ENCODE measurements at regions not wholly inside any gene's neighbourhood (a gene's known extent, or its start where the extent isn't known, plus 50 kb on each side); places are given as distances from the start of the nearest gene placed in this dataset.

DNA sequence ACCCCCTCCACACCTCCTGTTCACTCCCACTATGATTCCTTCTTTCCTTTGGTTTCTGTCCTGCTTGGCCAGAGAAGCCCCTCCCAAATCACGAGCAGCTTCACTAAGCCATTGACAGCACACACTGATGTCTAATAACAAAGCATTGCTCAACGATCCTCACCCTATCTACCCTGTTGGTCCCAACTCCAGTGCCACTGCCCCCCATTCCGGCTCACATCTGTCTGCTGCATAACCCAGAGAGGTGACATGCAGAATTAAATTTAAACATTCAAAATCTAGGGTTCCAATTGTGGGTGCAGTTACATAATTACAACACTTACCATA, 236.9 kb downstream of the TTLL7 start:
- TF ChIP-seq, protein P1, sequence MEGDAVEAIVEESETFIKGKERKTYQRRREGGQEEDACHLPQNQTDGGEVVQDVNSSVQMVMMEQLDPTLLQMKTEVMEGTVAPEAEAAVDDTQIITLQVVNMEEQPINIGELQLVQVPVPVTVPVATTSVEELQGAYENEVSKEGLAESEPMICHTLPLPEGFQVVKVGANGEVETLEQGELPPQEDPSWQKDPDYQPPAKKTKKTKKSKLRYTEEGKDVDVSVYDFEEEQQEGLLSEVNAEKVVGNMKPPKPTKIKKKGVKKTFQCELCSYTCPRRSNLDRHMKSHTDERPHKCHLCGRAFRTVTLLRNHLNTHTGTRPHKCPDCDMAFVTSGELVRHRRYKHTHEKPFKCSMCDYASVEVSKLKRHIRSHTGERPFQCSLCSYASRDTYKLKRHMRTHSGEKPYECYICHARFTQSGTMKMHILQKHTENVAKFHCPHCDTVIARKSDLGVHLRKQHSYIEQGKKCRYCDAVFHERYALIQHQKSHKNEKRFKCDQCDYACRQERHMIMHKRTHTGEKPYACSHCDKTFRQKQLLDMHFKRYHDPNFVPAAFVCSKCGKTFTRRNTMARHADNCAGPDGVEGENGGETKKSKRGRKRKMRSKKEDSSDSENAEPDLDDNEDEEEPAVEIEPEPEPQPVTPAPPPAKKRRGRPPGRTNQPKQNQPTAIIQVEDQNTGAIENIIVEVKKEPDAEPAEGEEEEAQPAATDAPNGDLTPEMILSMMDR (IDR thresholded peaks at IDR 0.05; ENCODE audit: extremely low read depth, insufficient read depth, missing control alignments) = no peak
- in situ Hi-C loops (cut with MboI; ENCODE audit: low pct_unique_long_range_greater_than_20kb, low sequenced_read_pairs, unreplicated experiment) = no loop called here
- no peak for DNase-seq (ENCODE audit: low spot score)

DNA sequence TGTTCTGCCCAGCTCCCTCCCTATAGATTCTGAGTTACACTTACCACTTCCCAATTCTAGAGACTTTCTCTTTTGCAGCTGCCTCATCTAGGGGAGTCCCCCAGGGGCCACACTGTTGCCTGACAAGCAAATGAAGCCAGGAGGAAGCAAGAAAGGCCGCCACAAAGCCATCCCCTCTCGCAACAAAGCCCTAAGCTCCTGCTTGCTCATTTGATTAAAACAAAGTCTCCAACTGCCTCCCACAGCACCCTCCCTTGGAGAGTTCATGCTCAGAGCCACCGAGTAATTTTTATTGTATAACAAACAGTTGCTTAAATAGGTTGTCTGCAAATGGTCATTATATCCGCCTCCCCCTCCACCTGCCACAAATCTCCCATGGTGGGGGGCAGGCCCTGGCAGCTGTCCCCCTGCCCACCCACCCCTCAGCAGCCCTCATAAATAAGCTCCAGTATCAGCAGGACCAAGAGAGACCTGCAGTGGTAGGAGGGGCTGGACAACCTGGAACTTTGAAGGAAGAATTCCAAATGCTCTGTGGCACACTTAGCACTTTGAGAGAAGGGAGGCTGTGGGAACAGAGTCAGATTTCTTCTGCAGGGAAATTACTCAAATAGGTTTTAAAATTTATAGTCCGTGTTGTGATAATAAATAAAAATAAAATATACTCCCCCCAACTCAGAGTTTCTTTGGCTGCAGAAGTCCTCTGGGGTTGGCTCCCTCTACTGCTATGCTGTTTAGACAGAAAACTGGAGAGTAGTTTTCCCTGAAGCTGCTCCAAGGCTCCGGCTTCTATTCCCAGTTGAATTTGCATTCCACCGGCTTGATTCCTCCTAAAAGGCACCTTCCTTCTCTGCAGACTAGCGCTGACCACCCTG, 237.5 kb downstream of the TTLL7 start:
- TF ChIP-seq, protein P1 (IDR thresholded peaks at IDR 0.05; ENCODE audit: extremely low read depth, insufficient read depth, missing control alignments) = peak; percentile 29
- in situ Hi-C loops (cut with MboI; ENCODE audit: low pct_unique_long_range_greater_than_20kb, low sequenced_read_pairs, unreplicated experiment) = no loop called here
- peak; percentile 50 for DNase-seq (ENCODE audit: low spot score)

DNA sequence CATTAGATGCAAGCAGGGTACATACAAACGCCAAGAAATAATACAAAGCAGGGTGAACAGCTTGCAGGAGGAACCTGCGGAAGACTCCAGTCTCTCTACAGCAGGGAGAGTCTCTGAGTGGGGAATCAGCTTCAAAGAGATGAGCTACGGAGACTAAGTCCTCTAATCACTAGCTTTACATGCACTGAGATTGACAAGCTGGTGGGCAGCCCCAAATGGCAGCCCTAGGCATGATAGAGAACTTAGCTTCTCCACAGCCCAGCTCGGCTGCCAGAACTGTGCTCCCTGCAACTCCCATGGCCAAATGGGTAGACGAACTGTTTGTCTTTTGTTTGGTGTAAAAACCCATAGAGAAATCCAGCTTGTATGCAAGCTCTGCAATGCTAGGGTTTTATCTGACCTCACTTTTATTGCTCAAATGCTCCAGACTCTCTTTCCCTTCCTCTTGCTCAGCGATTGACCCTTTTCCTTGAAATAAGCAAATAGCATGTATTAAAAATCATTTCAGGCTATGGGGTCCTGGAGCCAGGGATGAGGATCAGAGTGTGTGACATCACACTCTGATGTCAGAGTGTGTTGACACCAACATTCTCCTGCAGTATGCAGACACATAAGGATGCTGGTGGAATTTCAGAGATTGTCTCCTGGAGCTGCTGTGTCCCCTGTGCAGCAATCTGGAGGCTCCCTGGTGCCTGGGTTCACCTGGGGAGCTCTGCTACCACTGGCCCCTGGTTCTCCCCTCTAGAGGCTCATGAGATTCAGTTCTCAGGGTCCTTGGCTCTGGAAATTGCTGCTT, 238.5 kb downstream of the TTLL7 start:
- DNase-seq (ENCODE audit: low spot score) = no peak
- TF ChIP-seq, protein P1 (IDR thresholded peaks at IDR 0.05; ENCODE audit: extremely low read depth, insufficient read depth, missing control alignments) = no peak
- in situ Hi-C loops (cut with MboI; ENCODE audit: low pct_unique_long_range_greater_than_20kb, low sequenced_read_pairs, unreplicated experiment) = no loop called here

DNA sequence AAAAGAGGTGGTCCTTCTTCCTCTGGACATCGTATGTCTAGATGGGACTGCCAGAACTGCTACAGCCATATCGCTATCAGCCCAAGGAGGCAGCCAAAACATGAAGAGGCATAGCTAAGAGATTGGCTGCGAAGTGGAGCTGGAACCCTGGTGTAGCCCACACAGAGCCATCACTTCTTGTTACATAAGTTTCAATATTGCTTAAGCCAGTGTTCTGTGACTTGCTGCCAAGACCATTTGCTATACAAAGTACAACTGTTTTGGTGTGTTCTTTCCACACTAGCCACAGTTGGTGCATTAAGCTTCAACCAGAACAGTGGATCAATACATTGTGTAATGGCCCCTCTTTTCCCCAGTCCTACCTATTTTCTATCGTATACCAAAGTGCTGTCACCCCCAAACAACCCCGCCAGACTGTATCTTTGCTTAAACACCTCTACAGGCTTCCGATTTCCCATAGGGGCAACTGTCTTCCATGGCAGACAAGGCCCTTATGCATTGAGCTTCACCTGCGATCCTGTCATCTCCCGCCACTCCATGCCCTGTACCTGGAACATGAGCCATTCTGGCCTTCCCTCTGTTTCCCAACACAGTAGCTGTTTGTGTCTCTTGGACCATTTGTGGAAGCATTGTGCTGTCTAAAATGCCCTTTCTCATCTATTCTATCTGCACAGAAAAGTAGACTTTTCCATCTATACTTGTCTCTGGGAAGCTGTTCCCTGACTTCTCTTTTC, 241.8 kb downstream of the TTLL7 start:
- DNase-seq (ENCODE audit: low spot score) = no peak
- in situ Hi-C loops (cut with MboI; ENCODE audit: low pct_unique_long_range_greater_than_20kb, low sequenced_read_pairs, unreplicated experiment) = no loop called here
- TF ChIP-seq, protein P1 (IDR thresholded peaks at IDR 0.05; ENCODE audit: extremely low read depth, insufficient read depth, missing control alignments) = no peak

DNA sequence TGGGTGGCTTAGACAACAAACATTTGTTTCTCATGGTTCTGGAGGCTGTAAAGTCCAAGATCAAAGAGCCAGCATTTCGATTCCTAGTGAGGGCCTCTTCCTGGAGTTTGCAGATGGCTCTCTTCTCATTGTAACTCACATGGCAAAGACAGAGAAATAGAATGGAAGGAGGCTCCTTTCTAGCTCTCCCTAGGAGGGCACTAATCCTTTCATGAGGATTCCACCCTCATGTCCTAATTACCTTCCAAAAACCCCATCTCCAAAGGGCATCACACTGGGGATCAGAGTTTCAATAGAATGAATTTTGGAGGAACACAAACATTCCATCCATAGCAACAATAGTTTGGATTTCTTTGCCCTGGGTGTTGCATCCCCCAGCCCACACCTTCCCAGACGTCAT, 247.3 kb downstream of the TTLL7 start:
- in situ Hi-C loops (cut with MboI; ENCODE audit: low pct_unique_long_range_greater_than_20kb, low sequenced_read_pairs, unreplicated experiment) = no loop called here
- no peak for DNase-seq (ENCODE audit: low spot score)
- TF ChIP-seq, protein P1 (IDR thresholded peaks at IDR 0.05; ENCODE audit: extremely low read depth, insufficient read depth, missing control alignments) = no peak

DNA sequence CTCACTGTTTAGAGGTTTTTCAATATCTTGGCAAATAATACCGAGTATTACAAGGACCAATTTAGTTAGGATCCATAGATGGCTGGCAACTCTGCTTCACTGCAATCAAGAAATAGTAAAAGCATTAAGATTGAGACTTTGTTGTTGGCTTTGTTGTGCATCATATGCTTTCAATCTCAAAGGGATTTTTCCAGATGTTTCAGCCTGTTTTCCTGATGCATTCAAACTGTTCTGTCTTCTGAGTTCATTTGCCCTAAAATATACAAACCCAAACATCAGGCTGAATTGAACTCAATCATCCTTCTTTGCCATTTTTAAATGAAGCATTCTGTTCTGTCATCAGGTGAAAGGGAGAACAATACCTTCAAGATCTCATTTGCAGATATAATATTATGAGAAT, 248.7 kb downstream of the TTLL7 start:
- in situ Hi-C loops (cut with MboI; ENCODE audit: low pct_unique_long_range_greater_than_20kb, low sequenced_read_pairs, unreplicated experiment) = no loop called here
- TF ChIP-seq, protein P1 (IDR thresholded peaks at IDR 0.05; ENCODE audit: extremely low read depth, insufficient read depth, missing control alignments) = no peak
- DNase-seq (ENCODE audit: low spot score) = no peak

Data from GM13977 (cell line).